Mesothelial cell of epicardium (in vitro differentiated cells): ENCODE measurements at regions not wholly inside any gene's neighbourhood (a gene's known extent, or its start where the extent isn't known, plus 50 kb on each side); places are given as distances from the start of the nearest gene placed in this dataset.

ENCODE experiments used
- DNase-seq, 2 experiments: peaks; one replicate each; pipeline ENCODE4 v3.0.0; 2021; ENCODE audit warnings: low spot score in 2 of 2; ENCODE audit not compliant: unreplicated experiment in 2 of 2
- H3K27ac Mint-ChIP-seq: 2 replicates; pipeline ENCODE4 v1.8.0; 2021; ENCODE audit warnings: mixed read lengths
- H3K27me3 Mint-ChIP-seq: 2 replicates; pipeline ENCODE4 v1.8.0; 2021; ENCODE audit warnings: low read depth, mixed read lengths
- H3K36me3 Mint-ChIP-seq: 2 replicates; pipeline ENCODE4 v1.8.0; 2021; ENCODE audit warnings: mixed read lengths
- H3K4me1 Mint-ChIP-seq: 2 replicates; pipeline ENCODE4 v1.8.0; 2021; ENCODE audit warnings: mixed read lengths
- H3K4me3 Mint-ChIP-seq: 2 replicates; pipeline ENCODE4 v1.8.0; 2021; ENCODE audit warnings: mild to moderate bottlenecking, moderate library complexity, mixed read lengths
- H3K9me3 Mint-ChIP-seq: 2 replicates; pipeline ENCODE4 v1.8.0; 2021; ENCODE audit warnings: mixed read lengths
- CTCF ChIP-seq: fragments of 200-600 bp; sonication (generic); IDR thresholded peaks from one replicate; pipeline ENCODE4 v1.5.0; 2021; ENCODE audit warnings: antibody characterized with exemption; ENCODE audit not compliant: unreplicated experiment

- no peak for DNase-seq
- no peaks in the 10 kb centered on the region for H3K27me3 Mint-ChIP-seq
- no peak for TF ChIP-seq CTCF
- H3K27ac Mint-ChIP-seq = no peak overlapping the region
- no peaks in the 10 kb centered on the region for H3K36me3 Mint-ChIP-seq
- peaks cover 19% of the 10 kb centered on the region for H3K4me1 Mint-ChIP-seq
- H3K9me3 Mint-ChIP-seq = no peaks in the 10 kb centered on the region
- H3K4me3 Mint-ChIP-seq = no peak overlapping the region
Observed at GRCh38 chr18:28684746-28685355, 507.9 kb upstream of the CDH2 start.

GRCh38 chr18:28682912-28683311 is 506.0 kb upstream of the CDH2 start:
- H3K4me3 Mint-ChIP-seq = no peak overlapping the region
- no peak overlapping the region for H3K27ac Mint-ChIP-seq
- TF ChIP-seq CTCF = no peak
- no peaks in the 10 kb centered on the region for H3K9me3 Mint-ChIP-seq
- H3K4me1 Mint-ChIP-seq = peaks cover 15% of the 10 kb centered on the region
- no peak for DNase-seq
- H3K27me3 Mint-ChIP-seq = no peaks in the 10 kb centered on the region
- no peaks in the 10 kb centered on the region for H3K36me3 Mint-ChIP-seq

- Mint-ChIP-seq H3K27me3 (no peaks in the 10 kb centered on the region), H3K9me3 (peaks cover 11% of the 10 kb centered on the region), H3K36me3 (peaks cover 1% of the 10 kb centered on the region), H3K27ac (no peak overlapping the region), H3K4me1 (no peaks in the 10 kb centered on the region), H3K4me3 (no peak overlapping the region)
- no peak for DNase-seq
- TF ChIP-seq CTCF = no peak
Observed at GRCh38 chr18:28669165-28669564, 492.2 kb upstream of the CDH2 start.

DNA sequence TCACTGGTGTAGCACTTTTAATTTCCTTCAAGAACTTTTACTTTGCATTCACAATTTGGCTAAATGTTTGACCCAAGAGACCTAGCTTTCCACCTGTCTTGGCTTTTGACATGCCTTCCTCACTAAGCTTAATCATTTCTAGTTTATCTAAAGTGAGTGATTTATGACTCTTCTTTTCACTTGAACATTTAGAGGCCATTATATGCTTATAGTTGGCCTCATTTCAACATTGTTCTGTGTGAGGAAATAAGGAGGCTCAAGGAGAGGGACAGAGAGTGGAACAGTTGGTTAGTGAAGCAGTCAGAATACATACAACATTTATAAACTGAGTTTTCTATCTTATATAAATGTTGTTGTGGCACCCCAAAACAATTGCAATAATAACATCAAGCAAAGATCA is 489.3 kb upstream of the CDH2 start:
- no peak for DNase-seq
- Mint-ChIP-seq H3K4me1 (peaks cover 7% of the 10 kb centered on the region), H3K27ac (no peak overlapping the region), H3K36me3 (peaks cover 1% of the 10 kb centered on the region), H3K9me3 (peaks cover 6% of the 10 kb centered on the region), H3K4me3 (no peak overlapping the region), H3K27me3 (no peaks in the 10 kb centered on the region)
- TF ChIP-seq CTCF = no peak

DNA sequence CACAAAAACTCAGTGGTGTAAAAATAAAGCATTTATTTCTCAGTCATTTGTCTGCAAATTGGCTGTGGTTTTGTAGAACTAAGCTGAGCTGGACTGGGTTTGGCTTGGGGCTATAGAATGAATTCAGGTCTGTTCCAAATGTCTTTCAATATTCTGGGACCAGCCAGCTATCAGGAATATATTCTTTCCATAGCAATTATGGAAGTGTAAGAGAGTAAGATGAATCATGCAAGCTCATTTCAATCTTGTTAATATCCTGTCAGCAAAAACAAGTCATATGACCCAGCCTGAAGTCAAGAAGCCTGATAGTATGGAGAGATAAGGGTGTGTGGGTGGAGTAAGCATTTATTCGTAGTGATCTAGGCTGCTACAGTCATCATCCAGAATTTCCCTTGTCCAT is 481.0 kb upstream of the CDH2 start:
- peaks cover 11% of the 10 kb centered on the region for H3K4me1 Mint-ChIP-seq
- no peaks in the 10 kb centered on the region for H3K36me3 Mint-ChIP-seq
- no peak for TF ChIP-seq CTCF
- no peaks in the 10 kb centered on the region for H3K9me3 Mint-ChIP-seq
- H3K27me3 Mint-ChIP-seq = no peaks in the 10 kb centered on the region
- H3K4me3 Mint-ChIP-seq = no peak overlapping the region
- DNase-seq = no peak
- H3K27ac Mint-ChIP-seq = no peak overlapping the region

DNA sequence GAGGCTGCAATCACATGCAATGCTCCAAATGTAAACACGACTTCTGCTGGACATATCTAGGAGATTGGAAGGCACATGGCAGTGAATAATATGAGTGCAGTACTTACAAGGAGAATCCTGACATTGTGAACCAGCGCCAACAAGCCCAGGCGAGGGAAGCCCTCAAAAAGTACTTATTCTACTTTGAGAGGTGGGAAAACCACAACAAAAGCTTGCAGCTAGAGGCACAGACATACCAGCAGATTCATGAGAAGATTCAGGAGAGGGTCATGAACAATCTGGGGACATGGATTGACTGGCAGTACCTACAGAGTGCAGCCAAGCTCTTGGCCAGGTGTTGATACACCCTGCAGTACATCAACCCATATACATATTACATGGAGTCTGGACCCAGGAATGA is 475.7 kb upstream of the CDH2 start:
- TF ChIP-seq CTCF = no peak
- Mint-ChIP-seq H3K9me3 (no peaks in the 10 kb centered on the region), H3K36me3 (no peaks in the 10 kb centered on the region), H3K27me3 (no peaks in the 10 kb centered on the region), H3K4me3 (no peak overlapping the region), H3K27ac (no peak overlapping the region), H3K4me1 (no peaks in the 10 kb centered on the region)
- DNase-seq = no peak
